HEK293 (cell line): ENCODE measurements at regions not wholly inside any gene's neighbourhood (a gene's known extent, or its start where the extent isn't known, plus 50 kb on each side); places are given as distances from the start of the nearest gene placed in this dataset.

Experiments
- CTCF ChIA-PET: fragments of 350-600 bp; formaldehyde crosslinking; extraction: SDS; loops from one replicate; lab custom pipeline; 2021; ENCODE audit warnings: antibody characterized with exemption; lab: Yijun Ruan, JAX
- POLR2A ChIA-PET: fragments of 300-600 bp; formaldehyde crosslinking; extraction: SDS; loops from one replicate; lab custom pipeline; 2020; ENCODE audit warnings: antibody characterized with exemption, inconsistent platforms; lab: Yijun Ruan, JAX
- H3K27ac ChIP-seq: fragments of 200-500 bp; sonication (Bioruptor generic); 2 replicates; pipeline ENCODE4 v1.5.1; 2014; ENCODE audit warnings: low read depth, low read length, control low read depth, inconsistent platforms; ENCODE audit errors: extremely low read depth
- H3K36me3 ChIP-seq, 2 experiments: fragments of 200-500 bp in 1 of 2; sonication (Bioruptor generic) in 1 of 2; 1 replicate in 1 of 2; 2 replicates in 1 of 2; pipeline ENCODE4 v1.5.1; 2014 to 2017; ENCODE audit warnings: inconsistent platforms in 2 of 2, low read length in 2 of 2; ENCODE audit not compliant: control insufficient read depth in 2 of 2, insufficient read depth in 1 of 2
- H3K4me1 ChIP-seq: fragments of 200-500 bp; sonication (Bioruptor generic); 2 replicates; pipeline ENCODE4 v1.5.1; 2014; ENCODE audit warnings: mild to moderate bottlenecking, low read length, inconsistent platforms; ENCODE audit not compliant: control insufficient read depth, insufficient read depth
- H3K4me3 ChIP-seq: 2 replicates; pipeline ENCODE4 v1.5.1; 2011; ENCODE audit warnings: low read depth, mild to moderate bottlenecking, control low read depth, low read length, moderate library complexity
- H3K9me3 ChIP-seq: fragments of 200-500 bp; sonication (Bioruptor generic); 2 replicates; pipeline ENCODE4 v1.5.1; 2014; ENCODE audit warnings: low read depth, low read length, inconsistent platforms; ENCODE audit not compliant: control insufficient read depth, insufficient read depth
- BCL11B ChIP-seq: fragments of 450-650 bp; formaldehyde crosslinking; IDR thresholded peaks from 2 replicates; pipeline ENCODE4 v1.5.1; 2016; ENCODE audit warnings: low read depth, missing biosample characterization, missing genetic modification characterization
- GLI4 ChIP-seq: fragments of 450-650 bp; formaldehyde crosslinking; IDR thresholded peaks from 2 replicates; pipeline ENCODE4 v1.5.1; 2016; ENCODE audit warnings: missing biosample characterization, missing genetic modification characterization
- KLF7 ChIP-seq: fragments of 450-650 bp; formaldehyde crosslinking; IDR thresholded peaks from 2 replicates; pipeline ENCODE4 v1.5.1; 2016; ENCODE audit warnings: missing biosample characterization, missing genetic modification characterization, borderline replicate concordance
- RBAK ChIP-seq: fragments of 450-650 bp; formaldehyde crosslinking; IDR thresholded peaks from 2 replicates; pipeline ENCODE4 v1.5.1; 2016; ENCODE audit warnings: missing biosample characterization, missing genetic modification characterization
- ZNF121 ChIP-seq: fragments of 450-650 bp; formaldehyde crosslinking; IDR thresholded peaks from 2 replicates; pipeline ENCODE4 v1.5.1; 2016; ENCODE audit warnings: missing biosample characterization, missing genetic modification characterization
- ZNF133 ChIP-seq: fragments of 450-650 bp; formaldehyde crosslinking; IDR thresholded peaks from 2 replicates; pipeline ENCODE4 v1.5.1; 2016; ENCODE audit warnings: missing biosample characterization, missing genetic modification characterization
- ZNF155 ChIP-seq: fragments of 450-650 bp; formaldehyde crosslinking; IDR thresholded peaks from 2 replicates; pipeline ENCODE4 v1.5.1; 2016; ENCODE audit warnings: missing biosample characterization, missing genetic modification characterization
- ZNF157 ChIP-seq: fragments of 450-650 bp; formaldehyde crosslinking; IDR thresholded peaks from 2 replicates; pipeline ENCODE4 v1.5.1; 2016; ENCODE audit warnings: missing biosample characterization, missing genetic modification characterization
- ZNF16 ChIP-seq: fragments of 450-650 bp; formaldehyde crosslinking; IDR thresholded peaks from 2 replicates; pipeline ENCODE4 v1.5.1; 2016; ENCODE audit warnings: low read depth, missing biosample characterization, missing genetic modification characterization
- ZNF174 ChIP-seq: fragments of 450-650 bp; formaldehyde crosslinking; IDR thresholded peaks from 2 replicates; pipeline ENCODE4 v1.5.0; 2017; ENCODE audit warnings: missing biosample characterization, mild to moderate bottlenecking, missing genetic modification characterization
- ZNF391 ChIP-seq: fragments of 450-650 bp; formaldehyde crosslinking; IDR thresholded peaks from 2 replicates; pipeline ENCODE4 v1.5.1; 2016; ENCODE audit warnings: low read depth, missing biosample characterization, missing genetic modification characterization, borderline replicate concordance
- ZNF530 ChIP-seq: fragments of 450-650 bp; formaldehyde crosslinking; IDR thresholded peaks from 2 replicates; pipeline ENCODE4 v1.5.1; 2016; ENCODE audit warnings: low read depth, missing biosample characterization, missing genetic modification characterization
- ZNF560 ChIP-seq: fragments of 450-650 bp; formaldehyde crosslinking; IDR thresholded peaks from 2 replicates; pipeline ENCODE4 v1.5.1; 2017; ENCODE audit warnings: missing biosample characterization, missing genetic modification characterization, borderline replicate concordance
- ZNF561 ChIP-seq: fragments of 450-650 bp; IDR thresholded peaks from 2 replicates; pipeline ENCODE4 v1.5.1; 2018; ENCODE audit warnings: missing biosample characterization, missing genetic modification characterization, borderline replicate concordance
- ZNF664 ChIP-seq: fragments of 450-650 bp; formaldehyde crosslinking; IDR thresholded peaks from 2 replicates; pipeline ENCODE4 v1.5.1; 2016; ENCODE audit warnings: missing biosample characterization, missing genetic modification characterization
- ZNF707 ChIP-seq: fragments of 450-650 bp; formaldehyde crosslinking; IDR thresholded peaks from 2 replicates; pipeline ENCODE4 v1.5.1; 2016; ENCODE audit warnings: missing biosample characterization, missing genetic modification characterization
- ZNF768 ChIP-seq: fragments of 450-650 bp; formaldehyde crosslinking; IDR thresholded peaks from 2 replicates; pipeline ENCODE4 v1.5.1; 2018; ENCODE audit warnings: missing biosample characterization, mild to moderate bottlenecking, missing genetic modification characterization
- ZSCAN23 ChIP-seq: fragments of 450-650 bp; formaldehyde crosslinking; IDR thresholded peaks from 2 replicates; pipeline ENCODE4 v1.5.1; 2016; ENCODE audit warnings: missing biosample characterization, missing genetic modification characterization
- TF ChIP-seq, protein P1 (sequence below): fragments of 450-650 bp; formaldehyde crosslinking; IDR thresholded peaks from 2 replicates; pipeline ENCODE4 v1.5.1; 2017; ENCODE audit warnings: missing biosample characterization, missing genetic modification characterization
- TF ChIP-seq, protein P2 (sequence below): fragments of 450-650 bp; formaldehyde crosslinking; IDR thresholded peaks from 2 replicates; pipeline ENCODE4 v1.5.1; 2017; ENCODE audit warnings: missing biosample characterization, mild to moderate bottlenecking, missing genetic modification characterization, moderate library complexity
- TF ChIP-seq, protein P3 (sequence below): fragments of 450-650 bp; formaldehyde crosslinking; IDR thresholded peaks from 2 replicates; pipeline ENCODE4 v1.5.1; 2016; ENCODE audit warnings: missing biosample characterization, missing genetic modification characterization
- TF ChIP-seq, protein P4 (sequence below): fragments of 450-650 bp; formaldehyde crosslinking; optimal IDR thresholded peaks from 2 replicates; pipeline ENCODE3; 2016; ENCODE audit warnings: missing biosample characterization, mild to moderate bottlenecking, missing genetic modification characterization
- TF ChIP-seq, protein P5 (sequence below): fragments of 450-650 bp; formaldehyde crosslinking; IDR thresholded peaks from 2 replicates; pipeline ENCODE4 v1.5.1; 2016; ENCODE audit warnings: missing biosample characterization, missing genetic modification characterization

DNA sequence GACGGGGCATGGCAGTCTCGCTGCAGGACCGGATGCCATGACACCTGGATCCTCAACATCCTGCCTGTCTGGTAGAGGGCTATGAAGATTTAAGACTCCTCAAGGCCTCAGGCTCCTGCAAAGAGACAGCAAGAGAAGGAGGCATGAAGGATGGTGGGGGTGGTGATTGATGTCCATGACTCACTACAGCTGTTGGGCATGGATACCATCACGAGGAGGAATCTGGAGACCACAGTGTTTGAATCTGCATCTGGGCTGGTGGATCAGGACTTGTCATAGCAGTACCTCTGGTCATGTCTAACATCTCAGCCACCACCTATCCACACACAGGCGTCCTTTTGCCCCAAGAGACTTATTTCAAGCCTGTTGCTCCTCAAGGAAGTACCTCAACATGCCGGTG, 50.2 kb upstream of the WSCD1 start:
- H3K36me3 ChIP-seq = no peaks in the 10 kb centered on the region
- CTCF ChIA-PET = no interaction called here
- no peaks in the 10 kb centered on the region for H3K9me3 ChIP-seq
- POLR2A ChIA-PET = no interaction called here
- H3K4me3 ChIP-seq = no peak overlapping the region
- no peak overlapping the region for H3K27ac ChIP-seq
- TF ChIP-seq ZNF16 (tag by site-specific recombination) (no peak), ZNF157 (tag by site-specific recombination) (no peak), ZNF561 (tag by site-specific recombination) (no peak), GLI4 (tag by site-specific recombination) (no peak), ZNF768 (no peak), ZNF391 (no peak), ZSCAN23 (tag by site-specific recombination) (no peak), ZNF174 (tag by site-specific recombination) (no peak), KLF7 (no peak), RBAK (tag by site-specific recombination) (no peak)
- TF ChIP-seq, protein P1, sequence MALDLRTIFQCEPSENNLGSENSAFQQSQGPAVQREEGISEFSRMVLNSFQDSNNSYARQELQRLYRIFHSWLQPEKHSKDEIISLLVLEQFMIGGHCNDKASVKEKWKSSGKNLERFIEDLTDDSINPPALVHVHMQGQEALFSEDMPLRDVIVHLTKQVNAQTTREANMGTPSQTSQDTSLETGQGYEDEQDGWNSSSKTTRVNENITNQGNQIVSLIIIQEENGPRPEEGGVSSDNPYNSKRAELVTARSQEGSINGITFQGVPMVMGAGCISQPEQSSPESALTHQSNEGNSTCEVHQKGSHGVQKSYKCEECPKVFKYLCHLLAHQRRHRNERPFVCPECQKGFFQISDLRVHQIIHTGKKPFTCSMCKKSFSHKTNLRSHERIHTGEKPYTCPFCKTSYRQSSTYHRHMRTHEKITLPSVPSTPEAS = no peak
- TF ChIP-seq, protein P2, sequence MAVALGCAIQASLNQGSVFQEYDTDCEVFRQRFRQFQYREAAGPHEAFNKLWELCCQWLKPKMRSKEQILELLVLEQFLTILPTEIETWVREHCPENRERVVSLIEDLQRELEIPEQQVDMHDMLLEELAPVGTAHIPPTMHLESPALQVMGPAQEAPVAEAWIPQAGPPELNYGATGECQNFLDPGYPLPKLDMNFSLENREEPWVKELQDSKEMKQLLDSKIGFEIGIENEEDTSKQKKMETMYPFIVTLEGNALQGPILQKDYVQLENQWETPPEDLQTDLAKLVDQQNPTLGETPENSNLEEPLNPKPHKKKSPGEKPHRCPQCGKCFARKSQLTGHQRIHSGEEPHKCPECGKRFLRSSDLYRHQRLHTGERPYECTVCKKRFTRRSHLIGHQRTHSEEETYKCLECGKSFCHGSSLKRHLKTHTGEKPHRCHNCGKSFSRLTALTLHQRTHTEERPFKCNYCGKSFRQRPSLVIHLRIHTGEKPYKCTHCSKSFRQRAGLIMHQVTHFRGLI (tag by site-specific recombination) = no peak
- TF ChIP-seq, protein P3, sequence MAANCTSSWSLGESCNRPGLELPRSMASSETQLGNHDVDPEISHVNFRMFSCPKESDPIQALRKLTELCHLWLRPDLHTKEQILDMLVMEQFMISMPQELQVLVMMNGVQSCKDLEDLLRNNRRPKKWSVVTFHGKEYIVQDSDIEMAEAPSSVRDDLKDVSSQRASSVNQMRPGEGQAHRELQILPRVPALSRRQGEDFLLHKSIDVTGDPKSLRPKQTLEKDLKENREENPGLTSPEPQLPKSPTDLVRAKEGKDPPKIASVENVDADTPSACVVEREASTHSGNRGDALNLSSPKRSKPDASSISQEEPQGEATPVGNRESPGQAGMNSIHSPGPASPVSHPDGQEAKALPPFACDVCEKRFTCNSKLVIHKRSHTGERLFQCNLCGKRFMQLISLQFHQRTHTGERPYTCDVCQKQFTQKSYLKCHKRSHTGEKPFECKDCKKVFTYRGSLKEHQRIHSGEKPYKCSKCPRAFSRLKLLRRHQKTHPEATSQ = no peak
- TF ChIP-seq, protein P4, sequence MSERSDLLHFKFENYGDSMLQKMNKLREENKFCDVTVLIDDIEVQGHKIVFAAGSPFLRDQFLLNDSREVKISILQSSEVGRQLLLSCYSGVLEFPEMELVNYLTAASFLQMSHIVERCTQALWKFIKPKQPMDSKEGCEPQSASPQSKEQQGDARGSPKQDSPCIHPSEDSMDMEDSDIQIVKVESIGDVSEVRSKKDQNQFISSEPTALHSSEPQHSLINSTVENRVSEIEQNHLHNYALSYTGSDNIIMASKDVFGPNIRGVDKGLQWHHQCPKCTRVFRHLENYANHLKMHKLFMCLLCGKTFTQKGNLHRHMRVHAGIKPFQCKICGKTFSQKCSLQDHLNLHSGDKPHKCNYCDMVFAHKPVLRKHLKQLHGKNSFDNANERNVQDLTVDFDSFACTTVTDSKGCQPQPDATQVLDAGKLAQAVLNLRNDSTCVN (tag by site-specific recombination) = no peak
- H3K4me1 ChIP-seq = no peaks in the 10 kb centered on the region

DNA sequence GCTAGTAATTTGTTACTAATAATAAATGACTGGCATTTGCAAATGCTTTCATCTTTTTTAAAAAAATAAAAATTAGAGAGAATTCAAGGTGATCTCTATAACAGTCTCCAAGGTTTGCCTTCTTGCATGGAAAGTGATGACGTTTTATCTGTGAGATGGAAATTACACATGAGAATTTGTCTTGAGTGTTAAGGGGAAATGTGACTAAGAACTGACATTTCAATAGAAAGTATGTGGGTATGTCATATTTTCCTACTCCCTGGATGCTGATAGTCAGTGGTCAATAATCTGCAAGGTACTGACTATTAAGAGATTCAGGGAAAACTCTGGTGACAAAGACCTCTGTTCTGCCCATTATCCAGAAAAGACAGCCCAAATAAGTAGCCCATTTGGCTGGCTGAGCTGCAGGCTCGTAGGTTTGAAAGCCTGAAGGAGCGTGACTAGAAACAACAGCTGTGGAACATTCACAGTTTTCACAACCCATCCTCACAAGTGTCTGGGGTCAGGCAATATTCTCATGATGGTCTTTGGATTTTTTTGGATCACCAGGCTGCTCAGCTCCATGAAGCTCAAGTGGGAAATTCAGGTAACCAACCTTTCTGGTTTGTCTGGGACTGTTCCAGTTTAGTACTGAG, 49.7 kb upstream of the WSCD1 start:
- TF ChIP-seq ZNF133 (no peak), ZNF530 (tag by site-specific recombination) (no peak), ZNF155 (tag by site-specific recombination) (no peak), ZNF121 (no peak), ZNF664 (tag by site-specific recombination) (no peak), ZNF560 (tag by site-specific recombination) (no peak), BCL11B (tag by site-specific recombination) (no peak), ZNF707 (tag by site-specific recombination) (no peak)
- TF ChIP-seq, protein P5, sequence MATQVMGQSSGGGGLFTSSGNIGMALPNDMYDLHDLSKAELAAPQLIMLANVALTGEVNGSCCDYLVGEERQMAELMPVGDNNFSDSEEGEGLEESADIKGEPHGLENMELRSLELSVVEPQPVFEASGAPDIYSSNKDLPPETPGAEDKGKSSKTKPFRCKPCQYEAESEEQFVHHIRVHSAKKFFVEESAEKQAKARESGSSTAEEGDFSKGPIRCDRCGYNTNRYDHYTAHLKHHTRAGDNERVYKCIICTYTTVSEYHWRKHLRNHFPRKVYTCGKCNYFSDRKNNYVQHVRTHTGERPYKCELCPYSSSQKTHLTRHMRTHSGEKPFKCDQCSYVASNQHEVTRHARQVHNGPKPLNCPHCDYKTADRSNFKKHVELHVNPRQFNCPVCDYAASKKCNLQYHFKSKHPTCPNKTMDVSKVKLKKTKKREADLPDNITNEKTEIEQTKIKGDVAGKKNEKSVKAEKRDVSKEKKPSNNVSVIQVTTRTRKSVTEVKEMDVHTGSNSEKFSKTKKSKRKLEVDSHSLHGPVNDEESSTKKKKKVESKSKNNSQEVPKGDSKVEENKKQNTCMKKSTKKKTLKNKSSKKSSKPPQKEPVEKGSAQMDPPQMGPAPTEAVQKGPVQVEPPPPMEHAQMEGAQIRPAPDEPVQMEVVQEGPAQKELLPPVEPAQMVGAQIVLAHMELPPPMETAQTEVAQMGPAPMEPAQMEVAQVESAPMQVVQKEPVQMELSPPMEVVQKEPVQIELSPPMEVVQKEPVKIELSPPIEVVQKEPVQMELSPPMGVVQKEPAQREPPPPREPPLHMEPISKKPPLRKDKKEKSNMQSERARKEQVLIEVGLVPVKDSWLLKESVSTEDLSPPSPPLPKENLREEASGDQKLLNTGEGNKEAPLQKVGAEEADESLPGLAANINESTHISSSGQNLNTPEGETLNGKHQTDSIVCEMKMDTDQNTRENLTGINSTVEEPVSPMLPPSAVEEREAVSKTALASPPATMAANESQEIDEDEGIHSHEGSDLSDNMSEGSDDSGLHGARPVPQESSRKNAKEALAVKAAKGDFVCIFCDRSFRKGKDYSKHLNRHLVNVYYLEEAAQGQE = no peak

More for the DNA sequence above, 49.7 kb upstream of the WSCD1 start:
- CTCF ChIA-PET = interaction anchor here (0.6 kb wide), 1 partner anchor 284 kb away, joined by 5 read pairs; no protein-coding TSS in a partner anchor
- Histone ChIP-seq H3K27ac (no peak overlapping the region), H3K36me3 (no peaks in the 10 kb centered on the region), H3K4me3 (no peak overlapping the region), H3K9me3 (no peaks in the 10 kb centered on the region), H3K4me1 (no peaks in the 10 kb centered on the region)
- POLR2A ChIA-PET = no interaction called here
